Muscle layer of colon (tissue), 2 donors: ENCODE measurements at regions not wholly inside any gene's neighbourhood (a gene's known extent, or its start where the extent isn't known, plus 50 kb on each side); places are given as distances from the start of the nearest gene placed in this dataset.
"Not testable (repeated sequence)": the region's sequence is repeated elsewhere in the genome, so short reads cannot be mapped to it uniquely, and the experiment has no call there.

Experiments used
- H3K27ac ChIP-seq: one replicate; pipeline ENCODE4 v1.7.0; 2013; ENCODE audit warnings: low read depth, mild to moderate bottlenecking, low read length, moderate library complexity
- H3K27me3 ChIP-seq, 2 donors: one replicate each; pipeline ENCODE4 v1.7.0; 2013; ENCODE audit warnings: low read length in 2 of 2, mild to moderate bottlenecking in 2 of 2; ENCODE audit not compliant: insufficient read depth in 2 of 2, control insufficient read depth in 1 of 2
- H3K36me3 ChIP-seq: one replicate; pipeline ENCODE4 v1.7.0; 2013; ENCODE audit warnings: mild to moderate bottlenecking, low read length; ENCODE audit not compliant: insufficient read depth
- H3K4me1 ChIP-seq: one replicate; pipeline ENCODE4 v1.7.0; 2013; ENCODE audit warnings: mild to moderate bottlenecking, low read length; ENCODE audit not compliant: insufficient read depth
- H3K4me3 ChIP-seq, 2 donors: one replicate each; pipeline ENCODE4 v1.7.0; 2013; ENCODE audit warnings: low read length in 2 of 2, low read depth in 1 of 2, mild to moderate bottlenecking in 1 of 2, moderate library complexity in 1 of 2
- H3K9ac ChIP-seq: one replicate; pipeline ENCODE4 v1.7.0; 2013; ENCODE audit warnings: low read length
- H3K9me3 ChIP-seq: one replicate; pipeline ENCODE4 v1.7.0; 2013; ENCODE audit warnings: mild to moderate bottlenecking, low read length
- donor health status: abdominal sarcoma.
- donor health status: Adenocarcinoma of cecum.

DNA sequence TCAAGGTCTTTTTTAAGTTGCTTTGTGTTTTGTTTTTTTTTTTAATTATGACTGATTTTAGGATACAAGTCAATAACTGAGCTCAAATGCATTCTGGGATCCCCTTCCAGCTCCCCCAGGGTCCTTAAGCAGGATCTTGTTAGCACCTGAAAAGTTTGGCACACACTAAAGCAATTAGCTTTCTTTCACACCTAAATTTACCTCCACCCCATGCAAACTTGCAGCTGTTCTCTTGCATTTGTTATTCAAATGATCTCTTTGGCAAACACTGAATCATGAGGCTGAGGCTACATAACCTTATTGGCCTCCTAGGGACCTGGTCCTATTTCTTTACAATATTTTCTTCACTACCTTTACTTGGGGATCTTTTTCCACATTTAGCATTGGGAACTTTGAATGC lies 2026.1 kb upstream of the CELF4 start:
- H3K27ac ChIP-seq: no peak overlapping the region
- no peak overlapping the region for H3K9ac ChIP-seq
- H3K36me3 ChIP-seq: no peaks in the 10 kb centered on the region
- H3K9me3 ChIP-seq: no peaks in the 10 kb centered on the region
- no peaks in the 10 kb centered on the region for H3K27me3 ChIP-seq
- no peaks in the 10 kb centered on the region for H3K4me1 ChIP-seq
- H3K4me3 ChIP-seq: no peak overlapping the region

DNA sequence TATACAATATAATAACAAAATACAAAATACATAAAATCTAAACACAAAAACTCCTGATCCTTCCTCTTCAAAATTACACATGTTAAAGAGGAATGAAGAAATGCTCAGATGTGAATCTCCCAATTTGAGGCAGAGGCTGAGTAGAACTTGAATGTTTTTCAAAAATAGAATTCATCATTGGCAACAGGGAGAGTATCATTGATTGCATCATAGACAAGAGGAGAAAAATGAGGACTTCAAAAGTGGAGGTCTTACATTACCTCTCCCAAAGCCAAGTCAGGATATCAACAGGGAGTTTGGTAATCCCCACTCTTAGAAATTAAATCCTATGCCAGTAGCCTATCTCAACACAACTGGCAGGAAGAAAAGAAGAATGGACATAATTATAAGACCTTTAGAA lies 2023.9 kb upstream of the CELF4 start:
- Histone ChIP-seq H3K4me1 (no peaks in the 10 kb centered on the region), H3K4me3 (no peak overlapping the region), H3K9ac (no peak overlapping the region), H3K27ac (no peak overlapping the region), H3K36me3 (no peaks in the 10 kb centered on the region), H3K27me3 (no peaks in the 10 kb centered on the region), H3K9me3 (no peaks in the 10 kb centered on the region)

DNA sequence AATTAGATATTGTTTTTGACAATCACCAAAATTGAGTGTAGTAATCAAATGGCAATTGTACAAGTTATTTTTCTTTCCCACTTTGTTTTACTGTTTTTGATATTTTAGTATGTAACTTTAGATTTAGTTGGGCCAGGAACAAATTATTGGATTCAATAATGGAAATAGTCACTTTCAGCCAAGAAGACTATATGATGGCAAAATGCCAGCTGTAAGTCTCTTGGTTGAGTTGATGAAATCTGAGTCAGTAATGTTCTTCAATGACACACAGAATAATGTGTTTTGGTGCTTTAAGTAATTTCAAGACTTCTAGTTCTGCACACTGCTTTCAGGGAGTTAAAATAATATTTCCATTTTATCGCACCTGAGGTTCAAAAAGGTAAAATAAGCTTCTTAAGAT lies 2022.0 kb upstream of the CELF4 start:
- no peak overlapping the region for H3K9ac ChIP-seq
- H3K4me1 ChIP-seq: no peaks in the 10 kb centered on the region
- H3K9me3 ChIP-seq: no peaks in the 10 kb centered on the region
- no peaks in the 10 kb centered on the region for H3K36me3 ChIP-seq
- H3K27me3 ChIP-seq: no peaks in the 10 kb centered on the region
- H3K4me3 ChIP-seq: no peak overlapping the region
- no peak overlapping the region for H3K27ac ChIP-seq

DNA sequence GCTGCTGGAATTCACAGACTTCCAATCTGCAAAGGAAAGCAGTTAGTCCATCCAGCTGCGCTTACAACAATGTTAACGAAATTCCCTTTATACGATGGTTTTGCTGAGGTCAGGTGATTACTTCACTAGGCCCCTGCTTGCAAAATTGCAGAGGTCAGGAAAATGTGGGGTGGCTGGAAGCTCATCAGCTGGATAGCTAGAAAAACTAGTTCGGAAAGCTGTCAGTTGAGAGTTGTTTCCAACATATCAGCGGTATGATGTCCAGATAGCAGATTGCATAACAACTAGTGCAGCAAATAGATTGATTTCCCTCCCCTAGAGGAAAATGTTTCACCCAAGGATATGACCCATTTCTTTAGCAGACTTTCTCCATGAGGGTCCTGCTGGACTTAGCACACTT lies 2021.1 kb upstream of the CELF4 start:
- Histone ChIP-seq H3K27me3 (no peaks in the 10 kb centered on the region), H3K36me3 (no peaks in the 10 kb centered on the region), H3K9me3 (no peaks in the 10 kb centered on the region), H3K27ac (no peak overlapping the region), H3K4me3 (no peak overlapping the region), H3K9ac (no peak overlapping the region), H3K4me1 (no peaks in the 10 kb centered on the region)

DNA sequence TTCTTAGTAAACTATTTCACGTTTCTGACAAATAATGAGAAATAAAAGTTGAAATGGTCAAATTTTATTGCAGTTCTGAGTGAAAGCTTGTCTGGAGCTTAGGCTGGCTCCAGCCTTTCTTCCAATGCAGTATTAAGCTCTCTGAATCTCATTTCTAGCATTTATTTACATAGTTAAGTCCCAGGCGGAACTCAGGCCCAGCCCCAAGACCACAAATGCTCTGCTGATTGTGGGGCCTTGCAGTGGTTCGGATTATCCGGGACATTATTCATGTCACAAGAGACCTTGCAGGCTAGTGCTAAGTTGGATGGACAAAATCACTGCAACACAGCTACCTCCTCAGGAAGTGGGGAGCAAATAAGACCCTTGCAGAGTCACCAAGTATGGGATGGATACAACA lies 2009.3 kb upstream of the CELF4 start:
- Histone ChIP-seq H3K9me3 (no peaks in the 10 kb centered on the region), H3K36me3 (no peaks in the 10 kb centered on the region), H3K27me3 (no peaks in the 10 kb centered on the region), H3K9ac (no peak overlapping the region), H3K27ac (no peak overlapping the region), H3K4me1 (no peaks in the 10 kb centered on the region), H3K4me3 (no peak overlapping the region)

DNA sequence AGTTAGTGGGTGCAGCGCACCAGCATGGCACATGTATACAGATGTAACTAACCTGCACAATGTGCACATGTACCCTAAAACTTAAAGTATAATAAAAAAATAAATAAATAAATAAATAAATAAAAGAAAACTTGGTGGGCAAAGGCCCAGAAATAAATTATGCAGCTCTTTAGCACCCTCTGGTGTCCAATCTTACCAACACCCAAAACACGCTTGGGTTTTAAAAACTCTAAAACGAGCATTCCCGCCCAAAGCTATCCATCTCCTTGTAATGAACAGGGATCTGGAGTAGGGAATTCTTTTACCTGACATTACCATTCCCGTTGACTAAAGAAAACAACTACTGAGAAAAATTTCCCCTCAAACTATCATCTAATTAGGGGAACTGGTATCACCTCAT lies 2005.9 kb upstream of the CELF4 start:
- H3K27me3 ChIP-seq: no peaks in the 10 kb centered on the region
- no peaks in the 10 kb centered on the region for H3K9me3 ChIP-seq
- no peak overlapping the region for H3K27ac ChIP-seq
- H3K4me1 ChIP-seq: no peaks in the 10 kb centered on the region
- no peak overlapping the region for H3K9ac ChIP-seq
- H3K36me3 ChIP-seq: no peaks in the 10 kb centered on the region
- H3K4me3 ChIP-seq: no peak overlapping the region

DNA sequence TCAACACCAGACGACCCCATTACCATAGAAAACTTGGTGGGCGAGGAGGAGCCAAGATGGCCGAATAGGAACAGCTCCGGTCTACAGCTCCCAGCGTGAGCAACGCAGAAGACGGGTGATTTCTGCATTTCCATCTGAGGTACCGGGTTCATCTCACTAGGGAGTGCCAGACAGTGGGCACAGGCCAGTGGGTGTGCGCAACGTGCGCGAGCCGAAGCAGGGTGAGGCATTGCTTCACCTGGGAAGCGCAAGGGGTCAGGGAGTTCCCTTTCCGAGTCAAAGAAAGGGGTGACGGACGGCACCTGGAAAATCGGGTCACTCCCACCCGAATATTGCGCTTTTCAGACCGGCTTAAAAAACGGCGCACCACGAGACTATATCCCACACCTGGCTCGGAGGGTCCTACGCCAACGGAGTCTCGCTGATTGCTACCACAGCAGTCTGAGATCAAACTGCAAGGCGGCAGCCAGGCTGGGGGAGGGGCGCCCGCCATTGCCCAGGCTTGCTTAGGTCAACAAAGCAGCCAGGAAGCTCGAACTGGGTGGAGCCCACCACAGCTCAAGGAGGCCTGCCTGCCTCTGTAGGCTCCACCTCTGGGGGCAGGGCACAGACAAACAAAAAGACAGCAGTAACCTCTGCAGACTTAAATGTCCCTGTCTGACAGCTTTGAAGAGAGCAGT lies 2000.1 kb upstream of the CELF4 start:
- not testable (repeated sequence) for H3K27me3 ChIP-seq, H3K9ac ChIP-seq, H3K27ac ChIP-seq, H3K4me3 ChIP-seq, H3K4me1 ChIP-seq, H3K9me3 ChIP-seq, H3K36me3 ChIP-seq

DNA sequence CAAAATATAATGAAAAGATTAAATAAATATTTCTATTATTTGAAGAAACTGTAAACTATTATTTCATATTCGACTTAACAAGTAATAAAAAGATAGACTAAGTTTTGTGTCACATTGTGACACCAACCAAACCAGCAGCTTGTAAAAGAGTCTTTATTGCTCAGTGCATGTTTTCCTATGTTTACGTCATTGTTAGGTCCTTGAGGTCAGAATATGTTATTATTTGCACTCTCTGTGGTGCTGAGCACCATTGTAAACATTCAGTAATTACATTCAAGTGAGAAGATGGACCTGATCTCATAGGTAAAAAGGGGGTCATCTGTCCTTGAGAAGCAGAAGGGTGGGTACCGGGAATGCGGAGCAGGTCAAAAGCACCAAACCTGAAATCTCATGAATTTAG lies 1999.1 kb upstream of the CELF4 start:
- H3K4me3 ChIP-seq: no peak overlapping the region
- H3K4me1 ChIP-seq: no peaks in the 10 kb centered on the region
- H3K9ac ChIP-seq: no peak overlapping the region
- H3K27ac ChIP-seq: no peak overlapping the region
- no peaks in the 10 kb centered on the region for H3K36me3 ChIP-seq
- no peaks in the 10 kb centered on the region for H3K9me3 ChIP-seq
- no peaks in the 10 kb centered on the region for H3K27me3 ChIP-seq

DNA sequence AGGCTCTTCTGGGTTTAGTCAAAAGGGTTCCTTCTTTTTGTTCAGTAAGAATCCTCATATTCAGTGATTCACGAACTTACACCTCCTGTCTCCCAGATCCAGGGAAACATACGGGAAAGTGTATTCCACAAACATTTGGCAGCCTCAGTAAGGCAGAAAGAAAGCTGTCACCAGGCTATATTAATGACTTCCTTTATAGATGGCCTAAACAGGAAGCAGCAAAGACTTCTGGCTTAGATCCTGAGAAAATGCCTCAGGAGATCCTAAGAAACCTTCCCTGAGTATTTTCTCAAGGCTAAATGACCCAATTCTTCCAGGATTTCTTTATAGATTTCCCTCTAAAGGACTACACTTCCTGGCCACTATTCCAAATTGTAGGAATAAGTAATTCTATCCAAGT lies 1995.5 kb upstream of the CELF4 start:
- Histone ChIP-seq H3K36me3 (no peaks in the 10 kb centered on the region), H3K27me3 (no peaks in the 10 kb centered on the region), H3K4me3 (no peak overlapping the region), H3K27ac (no peak overlapping the region), H3K9ac (no peak overlapping the region), H3K9me3 (no peaks in the 10 kb centered on the region), H3K4me1 (no peaks in the 10 kb centered on the region)

DNA sequence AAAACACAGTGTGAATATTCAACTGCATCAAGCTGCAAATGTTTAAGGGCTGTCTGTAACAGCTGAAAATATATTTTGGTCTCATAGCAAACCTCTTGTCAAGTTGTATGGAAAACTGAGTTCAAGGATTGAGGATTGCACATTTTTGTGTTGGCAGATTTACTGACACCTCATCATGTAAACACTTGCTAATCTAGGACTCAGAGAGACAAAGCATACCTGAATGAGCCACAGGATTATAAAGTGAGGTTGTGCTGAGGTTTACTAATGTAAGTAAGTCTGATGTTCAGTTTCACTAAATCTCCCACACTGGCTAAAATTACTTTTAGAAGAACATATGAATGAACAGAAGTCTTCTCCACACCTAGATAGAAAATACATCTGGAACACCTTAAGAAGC lies 1993.1 kb upstream of the CELF4 start:
- Histone ChIP-seq H3K9me3 (no peaks in the 10 kb centered on the region), H3K27ac (no peak overlapping the region), H3K4me3 (no peak overlapping the region), H3K4me1 (no peaks in the 10 kb centered on the region), H3K9ac (no peak overlapping the region), H3K36me3 (no peaks in the 10 kb centered on the region), H3K27me3 (no peaks in the 10 kb centered on the region)

DNA sequence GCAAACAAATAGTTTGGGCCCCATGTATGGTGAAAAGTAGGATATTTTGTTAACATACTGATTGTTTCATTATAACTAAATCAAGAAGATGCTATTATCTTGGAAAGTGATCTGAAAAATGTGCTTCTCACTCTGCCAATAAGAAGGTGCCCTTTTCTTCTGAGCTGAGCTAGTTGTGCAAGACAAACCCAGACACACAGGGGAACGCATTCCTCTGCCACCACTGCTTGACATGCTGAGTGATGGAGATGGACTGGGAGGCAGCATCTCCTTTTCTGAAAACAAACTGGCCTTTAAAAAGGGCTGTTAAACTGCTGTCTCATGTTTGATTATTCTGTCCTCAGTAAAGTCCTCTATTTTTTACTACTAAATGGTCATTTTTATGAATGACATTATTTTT lies 1989.9 kb upstream of the CELF4 start:
- Histone ChIP-seq H3K9me3 (no peaks in the 10 kb centered on the region), H3K4me1 (no peaks in the 10 kb centered on the region), H3K27me3 (no peaks in the 10 kb centered on the region), H3K27ac (no peak overlapping the region), H3K36me3 (no peaks in the 10 kb centered on the region), H3K9ac (no peak overlapping the region), H3K4me3 (no peak overlapping the region)

DNA sequence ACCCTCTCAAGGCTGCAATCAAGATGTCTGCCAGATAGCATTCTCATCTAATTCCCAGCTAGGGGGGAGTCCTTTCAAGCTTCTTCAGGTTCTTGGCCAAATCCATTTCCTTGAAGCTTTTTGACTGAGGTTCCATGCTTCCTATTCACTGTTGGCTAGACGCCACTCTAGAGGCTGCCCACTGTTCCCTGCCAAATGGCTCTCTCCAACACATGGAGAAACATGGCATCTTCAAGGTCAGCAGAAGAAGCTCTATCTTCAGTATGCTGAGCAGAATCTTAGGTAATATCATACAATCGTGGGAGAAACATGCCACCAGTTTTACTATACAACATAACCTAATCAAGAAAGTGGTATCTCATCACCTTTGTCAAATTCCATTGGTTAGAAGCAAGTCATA lies 1985.1 kb upstream of the CELF4 start:
- no peak overlapping the region for H3K27ac ChIP-seq
- no peaks in the 10 kb centered on the region for H3K36me3 ChIP-seq
- no peaks in the 10 kb centered on the region for H3K9me3 ChIP-seq
- no peaks in the 10 kb centered on the region for H3K4me1 ChIP-seq
- no peak overlapping the region for H3K9ac ChIP-seq
- no peak overlapping the region for H3K4me3 ChIP-seq
- H3K27me3 ChIP-seq: no peaks in the 10 kb centered on the region
